Karpas-422 (cell line): ENCODE measurements at regions not wholly inside any gene's neighbourhood (a gene's known extent, or its start where the extent isn't known, plus 50 kb on each side); places are given as distances from the start of the nearest gene placed in this dataset.

Experiments used
- DNase-seq: peaks from one replicate; pipeline ENCODE4 v3.0.0-alpha.2; 2015
- H2AFZ ChIP-seq: fragments of 200-600 bp; sonication (generic); 2 replicates; pipeline ENCODE4 v1.6.1; 2014; ENCODE audit warnings: antibody characterized with exemption, low read length, mixed read lengths
- H3K27ac ChIP-seq: fragments of 200-600 bp; sonication (generic); 2 replicates; pipeline ENCODE4 v1.5.1; 2014; ENCODE audit warnings: mild to moderate bottlenecking, low read length, moderate library complexity
- H3K27me3 ChIP-seq: fragments of 200-600 bp; sonication (generic); 2 replicates; pipeline ENCODE4 v1.6.1; 2014; ENCODE audit warnings: low read length, mixed read lengths
- H3K36me3 ChIP-seq: fragments of 200-600 bp; sonication (generic); 2 replicates; pipeline ENCODE4 v1.6.1; 2014; ENCODE audit warnings: low read length, mixed read lengths; ENCODE audit not compliant: insufficient read depth
- H3K4me1 ChIP-seq: fragments of 200-600 bp; sonication (generic); 2 replicates; pipeline ENCODE4 v1.6.1; 2014; ENCODE audit warnings: mild to moderate bottlenecking, low read length, mixed read lengths
- H3K4me2 ChIP-seq: fragments of 200-600 bp; sonication (generic); 2 replicates; pipeline ENCODE4 v1.6.1; 2014; ENCODE audit warnings: low read length, low read depth, mild to moderate bottlenecking; ENCODE audit not compliant: poor library complexity, severe bottlenecking
- H3K4me3 ChIP-seq: fragments of 200-600 bp; sonication (generic); 2 replicates; pipeline ENCODE4 v1.5.1; 2014; ENCODE audit warnings: mild to moderate bottlenecking, antibody characterized with exemption, low read length, mixed read lengths
- H3K79me2 ChIP-seq: fragments of 200-600 bp; sonication (generic); 2 replicates; pipeline ENCODE4 v1.6.1; 2014; ENCODE audit warnings: mild to moderate bottlenecking, low read length, mixed read lengths
- H3K9ac ChIP-seq: fragments of 200-600 bp; sonication (generic); 2 replicates; pipeline ENCODE4 v1.6.0; 2014; ENCODE audit warnings: low read length
- H3K9me2 ChIP-seq: fragments of 200-600 bp; sonication (generic), shearing (Covaris generic); replicated peaks from 2 replicates; pipeline ENCODE4 v1.6.0; 2014; ENCODE audit warnings: mild to moderate bottlenecking, low read length, moderate library complexity; ENCODE audit not compliant: insufficient read depth
- H3K9me3 ChIP-seq: fragments of 300-700, 200-600 bp; sonication (generic); 2 replicates; pipeline ENCODE4 v1.6.1; 2014; ENCODE audit warnings: low read length, mixed read lengths
- H4K20me1 ChIP-seq: fragments of 200-600 bp; sonication (generic); 2 replicates; pipeline ENCODE4 v1.6.1; 2014; ENCODE audit warnings: mild to moderate bottlenecking, antibody characterized with exemption, low read length, low read depth; ENCODE audit not compliant: insufficient read depth

GRCh38 chr7:156475666-156476065 lies 164.9 kb upstream of the RNF32 start:
- H3K79me2 ChIP-seq: no peaks in the 10 kb centered on the region
- no peak overlapping the region for H3K9ac ChIP-seq
- no peak overlapping the region for H2AFZ ChIP-seq
- no peak overlapping the region for H3K27ac ChIP-seq
- H3K36me3 ChIP-seq: no peaks in the 10 kb centered on the region
- H3K27me3 ChIP-seq: no peaks in the 10 kb centered on the region
- H3K4me1 ChIP-seq: no peaks in the 10 kb centered on the region
- no peaks in the 10 kb centered on the region for H4K20me1 ChIP-seq
- no peak overlapping the region for H3K4me3 ChIP-seq
- no peak overlapping the region for H3K4me2 ChIP-seq
- H3K9me2 ChIP-seq: no peaks in the 10 kb centered on the region
- DNase-seq: no peak
- H3K9me3 ChIP-seq: no peaks in the 10 kb centered on the region

GRCh38 chr7:156475179-156475578 lies 165.4 kb upstream of the RNF32 start:
- DNase-seq: no peak

GRCh38 chr7:156474241-156474743 lies 166.3 kb upstream of the RNF32 start:
- H3K9me2 ChIP-seq: no peaks in the 10 kb centered on the region
- no peak overlapping the region for H3K4me2 ChIP-seq
- H3K9ac ChIP-seq: no peak overlapping the region
- no peaks in the 10 kb centered on the region for H3K36me3 ChIP-seq
- H3K4me3 ChIP-seq: no peak overlapping the region
- no peak for DNase-seq
- no peaks in the 10 kb centered on the region for H4K20me1 ChIP-seq
- H3K4me1 ChIP-seq: no peaks in the 10 kb centered on the region
- no peak overlapping the region for H2AFZ ChIP-seq
- no peaks in the 10 kb centered on the region for H3K9me3 ChIP-seq
- no peak overlapping the region for H3K27ac ChIP-seq
- H3K27me3 ChIP-seq: no peaks in the 10 kb centered on the region
- no peaks in the 10 kb centered on the region for H3K79me2 ChIP-seq

More at GRCh38 chr7:156475179-156475578, 165.4 kb upstream of the RNF32 start:
- Histone ChIP-seq H3K9ac (no peak overlapping the region), H2AFZ (no peak overlapping the region), H3K9me3 (no peaks in the 10 kb centered on the region), H3K36me3 (no peaks in the 10 kb centered on the region), H3K4me2 (no peak overlapping the region), H3K9me2 (no peaks in the 10 kb centered on the region), H4K20me1 (no peaks in the 10 kb centered on the region), H3K4me1 (no peaks in the 10 kb centered on the region), H3K27ac (no peak overlapping the region), H3K79me2 (no peaks in the 10 kb centered on the region), H3K4me3 (no peak overlapping the region), H3K27me3 (no peaks in the 10 kb centered on the region)

- no peaks in the 10 kb centered on the region for H3K79me2 ChIP-seq
- no peak overlapping the region for H3K9ac ChIP-seq
- H3K4me1 ChIP-seq: no peaks in the 10 kb centered on the region
- no peaks in the 10 kb centered on the region for H3K36me3 ChIP-seq
- no peaks in the 10 kb centered on the region for H3K9me2 ChIP-seq
- no peaks in the 10 kb centered on the region for H4K20me1 ChIP-seq
- no peaks in the 10 kb centered on the region for H3K9me3 ChIP-seq
- H2AFZ ChIP-seq: no peak overlapping the region
- H3K4me2 ChIP-seq: no peak overlapping the region
- H3K4me3 ChIP-seq: no peak overlapping the region
- peak; percentile 74 for DNase-seq
- no peak overlapping the region for H3K27ac ChIP-seq
- no peaks in the 10 kb centered on the region for H3K27me3 ChIP-seq
These were observed 166.9 kb upstream of the RNF32 start for GRCh38 chr7:156473476-156474240.

- Histone ChIP-seq H3K27ac (no peak overlapping the region), H3K79me2 (no peaks in the 10 kb centered on the region), H3K4me3 (no peak overlapping the region), H3K27me3 (no peaks in the 10 kb centered on the region), H3K9me2 (no peaks in the 10 kb centered on the region), H3K4me2 (no peak overlapping the region), H4K20me1 (no peaks in the 10 kb centered on the region), H2AFZ (no peak overlapping the region), H3K9ac (no peak overlapping the region), H3K36me3 (no peaks in the 10 kb centered on the region), H3K9me3 (no peaks in the 10 kb centered on the region), H3K4me1 (no peaks in the 10 kb centered on the region)
- no peak for DNase-seq
These were observed 168.3 kb upstream of the RNF32 start for GRCh38 chr7:156472267-156472666.

- Histone ChIP-seq H3K4me1 (no peaks in the 10 kb centered on the region), H3K9me2 (no peaks in the 10 kb centered on the region), H3K4me2 (no peak overlapping the region), H3K9me3 (no peaks in the 10 kb centered on the region), H2AFZ (no peak overlapping the region), H4K20me1 (no peaks in the 10 kb centered on the region), H3K27me3 (no peaks in the 10 kb centered on the region), H3K79me2 (no peaks in the 10 kb centered on the region), H3K27ac (no peak overlapping the region), H3K4me3 (no peak overlapping the region), H3K9ac (no peak overlapping the region), H3K36me3 (no peaks in the 10 kb centered on the region)
- DNase-seq: no peak
These were observed 169.9 kb upstream of the RNF32 start for GRCh38 chr7:156470399-156471320.

- no peak overlapping the region for H3K4me2 ChIP-seq
- no peaks in the 10 kb centered on the region for H4K20me1 ChIP-seq
- H3K9ac ChIP-seq: no peak overlapping the region
These were observed 173.5 kb upstream of the RNF32 start for GRCh38 chr7:156466955-156467625.

GRCh38 chr7:156466272-156466671 lies 174.3 kb upstream of the RNF32 start:
- Histone ChIP-seq H4K20me1 (no peaks in the 10 kb centered on the region), H3K4me3 (no peak overlapping the region), H3K9me2 (no peaks in the 10 kb centered on the region), H3K9me3 (no peaks in the 10 kb centered on the region), H3K27me3 (no peaks in the 10 kb centered on the region), H2AFZ (no peak overlapping the region), H3K9ac (no peak overlapping the region), H3K27ac (no peak overlapping the region), H3K36me3 (no peaks in the 10 kb centered on the region), H3K4me2 (no peak overlapping the region), H3K79me2 (no peaks in the 10 kb centered on the region), H3K4me1 (no peaks in the 10 kb centered on the region)
- DNase-seq: no peak

More at GRCh38 chr7:156466955-156467625, 173.5 kb upstream of the RNF32 start:
- Histone ChIP-seq H3K27ac (no peak overlapping the region), H2AFZ (no peak overlapping the region), H3K4me1 (no peaks in the 10 kb centered on the region), H3K27me3 (no peaks in the 10 kb centered on the region), H3K4me3 (no peak overlapping the region), H3K9me3 (no peaks in the 10 kb centered on the region), H3K36me3 (no peaks in the 10 kb centered on the region), H3K79me2 (no peaks in the 10 kb centered on the region), H3K9me2 (no peaks in the 10 kb centered on the region)
- DNase-seq: no peak
